Calu3 (cell line): ENCODE measurements at regions not wholly inside any gene's neighbourhood (a gene's known extent, or its start where the extent isn't known, plus 50 kb on each side); places are given as distances from the start of the nearest gene placed in this dataset.

Source experiments
- BruUV-seq: library from RNA; stranded (reverse); fragments of 400-500 nt; replicated peaks from 2 replicates; lab custom pipeline; 2021; lab: Mats Ljungman, UMichigan
- CTCF ChIA-PET: fragments of 300-600 bp; sonication (Branson Sonifier 250); formaldehyde crosslinking; loops from one replicate; lab custom pipeline; 2022; ENCODE audit warnings: antibody characterized with exemption; lab: Charles Lee
- DNase-seq: peaks from one replicate; pipeline ENCODE4 v3.0.0; 2022
- H3K27ac Mint-ChIP-seq: one replicate; pipeline ENCODE4 v1.8.0; 2022; ENCODE audit warnings: mixed read lengths; ENCODE audit not compliant: unreplicated experiment
- H3K27me3 Mint-ChIP-seq: one replicate; pipeline ENCODE4 v1.8.0; 2022; ENCODE audit warnings: mixed read lengths; ENCODE audit not compliant: unreplicated experiment
- H3K36me3 Mint-ChIP-seq: one replicate; pipeline ENCODE4 v1.8.0; 2022; ENCODE audit warnings: mild to moderate bottlenecking, moderate library complexity, mixed read lengths; ENCODE audit not compliant: insufficient read depth, unreplicated experiment
- H3K4me1 Mint-ChIP-seq: one replicate; pipeline ENCODE4 v1.8.0; 2022; ENCODE audit warnings: mild to moderate bottlenecking, low read depth, mixed read lengths; ENCODE audit not compliant: unreplicated experiment
- H3K4me3 Mint-ChIP-seq: one replicate; pipeline ENCODE4 v1.8.0; 2022; ENCODE audit warnings: mild to moderate bottlenecking, low read depth, moderate library complexity, mixed read lengths; ENCODE audit not compliant: unreplicated experiment
- H3K9me3 Mint-ChIP-seq: one replicate; pipeline ENCODE4 v1.8.0; 2022; ENCODE audit warnings: low read depth, mixed read lengths; ENCODE audit not compliant: unreplicated experiment
- intact Hi-C: fragments of 100-400 bp; cut with micrococcal nuclease; formaldehyde crosslinking; loops from one replicate; pipeline ENCODE4 v1.10.0; 2022; ENCODE audit not compliant: unreplicated experiment
- TF ChIP-seq, protein P1 (sequence below): fragments of 200-600 bp; IDR thresholded peaks from one replicate; pipeline ENCODE4 v1.8.0; 2022; ENCODE audit warnings: antibody characterized with exemption; ENCODE audit not compliant: unreplicated experiment

DNA sequence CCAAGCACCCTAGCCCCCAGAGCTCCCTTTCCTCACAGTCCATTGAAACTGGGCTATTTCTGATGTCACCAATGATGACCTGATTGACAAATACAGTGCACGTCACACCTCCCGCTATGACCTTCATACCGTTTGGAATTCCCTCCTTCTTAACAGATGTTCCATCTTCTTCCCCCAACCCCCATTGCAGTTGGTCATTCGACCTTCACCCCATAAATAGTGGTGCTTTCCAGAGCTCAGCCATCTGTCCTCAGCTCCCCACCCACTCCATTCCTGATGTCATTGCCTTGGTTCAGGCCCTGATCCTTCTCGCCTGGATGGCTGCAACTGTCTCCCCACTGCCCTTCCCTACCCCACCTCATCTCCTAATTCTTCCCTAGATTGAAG is 198.5 kb downstream of the SOD2 start:
- no TSS peak for BruUV-seq
- CTCF ChIA-PET = no interaction called here
- no peak for DNase-seq
- Mint-ChIP-seq H3K4me3 (no peak overlapping the region), H3K36me3 (no peaks in the 10 kb centered on the region), H3K4me1 (peaks cover 8% of the 10 kb centered on the region), H3K9me3 (no peaks in the 10 kb centered on the region), H3K27me3 (peaks cover 27% of the 10 kb centered on the region), H3K27ac (peak overlapping the region; percentile 40)
- TF ChIP-seq, protein P1, sequence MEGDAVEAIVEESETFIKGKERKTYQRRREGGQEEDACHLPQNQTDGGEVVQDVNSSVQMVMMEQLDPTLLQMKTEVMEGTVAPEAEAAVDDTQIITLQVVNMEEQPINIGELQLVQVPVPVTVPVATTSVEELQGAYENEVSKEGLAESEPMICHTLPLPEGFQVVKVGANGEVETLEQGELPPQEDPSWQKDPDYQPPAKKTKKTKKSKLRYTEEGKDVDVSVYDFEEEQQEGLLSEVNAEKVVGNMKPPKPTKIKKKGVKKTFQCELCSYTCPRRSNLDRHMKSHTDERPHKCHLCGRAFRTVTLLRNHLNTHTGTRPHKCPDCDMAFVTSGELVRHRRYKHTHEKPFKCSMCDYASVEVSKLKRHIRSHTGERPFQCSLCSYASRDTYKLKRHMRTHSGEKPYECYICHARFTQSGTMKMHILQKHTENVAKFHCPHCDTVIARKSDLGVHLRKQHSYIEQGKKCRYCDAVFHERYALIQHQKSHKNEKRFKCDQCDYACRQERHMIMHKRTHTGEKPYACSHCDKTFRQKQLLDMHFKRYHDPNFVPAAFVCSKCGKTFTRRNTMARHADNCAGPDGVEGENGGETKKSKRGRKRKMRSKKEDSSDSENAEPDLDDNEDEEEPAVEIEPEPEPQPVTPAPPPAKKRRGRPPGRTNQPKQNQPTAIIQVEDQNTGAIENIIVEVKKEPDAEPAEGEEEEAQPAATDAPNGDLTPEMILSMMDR = no peak
- intact Hi-C loops = no loop called here

DNA sequence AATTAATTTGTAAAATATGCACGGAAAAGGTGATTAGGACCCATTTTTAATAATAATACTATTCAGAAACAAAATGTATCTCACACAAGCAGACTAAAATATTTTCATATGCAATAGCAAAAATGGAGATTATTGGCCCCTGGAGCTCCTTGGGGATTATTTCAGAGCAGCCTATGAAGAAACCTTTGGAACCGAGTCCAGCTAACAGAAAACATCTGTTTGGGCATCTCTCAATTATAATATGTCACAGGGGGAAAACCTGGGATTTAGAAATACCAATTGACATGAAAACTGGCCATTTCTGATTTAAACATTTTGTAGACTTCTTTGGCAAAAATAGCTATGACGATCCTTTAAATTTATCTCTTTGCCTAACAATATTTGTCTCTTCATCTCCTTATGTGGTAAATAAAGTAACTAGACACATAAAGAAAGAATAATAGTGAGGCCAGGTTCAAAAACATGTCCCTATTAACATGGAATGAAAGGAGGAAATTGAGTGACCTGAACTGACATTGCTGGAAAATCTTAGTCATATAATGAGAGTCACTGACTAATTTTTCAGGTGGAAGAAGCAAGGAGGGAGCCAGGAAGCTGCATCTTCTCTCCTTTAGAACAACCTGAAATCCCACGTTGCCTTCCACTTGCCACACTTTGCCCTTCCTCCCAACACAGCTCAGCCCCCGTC is 199.0 kb downstream of the SOD2 start:
- H3K27ac Mint-ChIP-seq = peak overlapping the region; percentile 40
- peaks cover 8% of the 10 kb centered on the region for H3K4me1 Mint-ChIP-seq
- H3K4me3 Mint-ChIP-seq = no peak overlapping the region
- DNase-seq = no peak
- CTCF ChIA-PET = no interaction called here
- no peaks in the 10 kb centered on the region for H3K36me3 Mint-ChIP-seq
- no peaks in the 10 kb centered on the region for H3K9me3 Mint-ChIP-seq
- H3K27me3 Mint-ChIP-seq = peaks cover 32% of the 10 kb centered on the region
- no TSS peak for BruUV-seq
- TF ChIP-seq, protein P1 = no peak
- intact Hi-C loops = no loop called here

DNA sequence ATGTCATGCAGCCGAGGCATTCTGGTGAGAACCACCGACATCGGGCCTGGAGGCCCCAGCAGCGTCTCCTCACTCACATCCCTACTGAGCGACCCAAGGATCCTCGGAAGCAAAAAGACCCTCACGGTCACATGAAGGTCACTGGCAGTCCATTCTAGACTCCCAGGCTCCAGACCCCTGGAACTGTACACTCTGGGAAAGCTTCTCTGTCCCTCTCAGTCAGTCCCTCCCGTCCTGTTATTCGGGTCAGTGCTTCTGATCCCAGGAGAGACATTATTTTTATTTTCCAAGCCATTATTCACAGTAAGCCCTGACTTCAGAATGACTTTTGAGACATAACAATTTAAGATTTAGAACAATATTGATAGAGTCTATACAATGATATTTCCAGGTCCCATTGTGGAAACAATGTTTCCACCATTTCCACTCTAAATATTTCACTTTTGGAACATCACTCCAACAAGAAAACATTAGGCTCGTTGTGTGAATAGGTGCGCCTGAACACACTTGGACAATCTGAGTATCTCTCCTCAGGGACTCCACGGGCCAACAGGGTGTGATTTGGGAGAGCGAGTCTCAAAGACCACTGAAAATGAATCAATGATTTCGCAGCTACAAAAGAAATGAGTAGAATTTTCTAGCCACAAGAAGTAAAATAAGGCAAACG is 199.7 kb downstream of the SOD2 start:
- TF ChIP-seq, protein P1 = no peak
- no peaks in the 10 kb centered on the region for H3K36me3 Mint-ChIP-seq
- CTCF ChIA-PET = no interaction called here
- peaks cover 8% of the 10 kb centered on the region for H3K4me1 Mint-ChIP-seq
- BruUV-seq = no TSS peak
- no peak for DNase-seq
- H3K27ac Mint-ChIP-seq = no peak overlapping the region
- intact Hi-C loops = no loop called here
- H3K4me3 Mint-ChIP-seq = no peak overlapping the region
- H3K27me3 Mint-ChIP-seq = peaks cover 38% of the 10 kb centered on the region
- no peaks in the 10 kb centered on the region for H3K9me3 Mint-ChIP-seq

DNA sequence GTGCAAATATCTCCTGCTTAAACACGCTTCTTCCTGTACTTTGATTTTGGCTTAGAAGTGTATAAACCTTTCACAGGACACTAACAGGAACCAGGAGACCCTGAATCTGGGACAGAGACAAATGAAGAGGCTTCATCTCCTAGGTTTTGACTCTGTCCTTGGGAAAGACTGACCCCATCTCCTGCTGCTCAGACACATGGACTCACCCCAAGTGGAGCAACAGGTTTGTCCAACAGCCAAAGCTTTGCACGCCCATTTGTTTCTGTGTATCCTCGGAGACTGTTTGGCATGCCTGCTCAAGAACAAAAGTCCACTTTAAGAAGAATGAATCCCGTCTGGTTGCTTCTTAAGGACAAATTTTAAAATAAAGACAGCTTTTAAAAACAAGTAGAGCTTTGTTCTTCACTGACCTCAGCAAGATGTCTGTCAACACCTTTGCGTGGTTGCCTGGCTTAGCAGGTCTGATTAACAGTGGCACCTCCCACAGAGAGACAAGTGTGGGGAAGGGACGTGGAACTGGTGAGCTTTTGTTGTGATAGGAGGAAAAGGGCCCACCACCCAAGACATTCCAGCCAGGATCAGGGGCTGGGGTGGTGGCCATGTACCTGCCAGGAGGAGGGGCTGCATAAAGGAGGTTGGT is 202.6 kb downstream of the SOD2 start:
- H3K4me1 Mint-ChIP-seq = peaks cover 8% of the 10 kb centered on the region
- peaks cover 34% of the 10 kb centered on the region for H3K27me3 Mint-ChIP-seq
- no peak overlapping the region for H3K27ac Mint-ChIP-seq
- BruUV-seq = no TSS peak
- intact Hi-C loops = no loop called here
- peak; percentile 16 for DNase-seq
- no peaks in the 10 kb centered on the region for H3K9me3 Mint-ChIP-seq
- H3K36me3 Mint-ChIP-seq = no peaks in the 10 kb centered on the region
- TF ChIP-seq, protein P1 = no peak
- no peak overlapping the region for H3K4me3 Mint-ChIP-seq
- CTCF ChIA-PET = no interaction called here
